Activated CD4-positive, alpha-beta T cell treated with anti-CD3 and anti-CD28 coated beads, Interleukin-2, amount 10 ng/mL, durations not matched to agents 7 days and 5 days (primary cell): ENCODE measurements at regions not wholly inside any gene's neighbourhood (a gene's known extent, or its start where the extent isn't known, plus 50 kb on each side); places are given as distances from the start of the nearest gene placed in this dataset.
"Not testable (repeated sequence)": the region's sequence is repeated elsewhere in the genome, so short reads cannot be mapped to it uniquely, and the experiment has no call there.

ENCODE experiments used
- CTCF ChIA-PET: fragments of 350-600 bp; sonication (Branson Sonifier 250); formaldehyde crosslinking; loops from one replicate; lab custom pipeline; 2021; ENCODE audit warnings: antibody characterized with exemption; lab: Charles Lee
- POLR2A ChIA-PET: fragments of 350-600 bp; sonication (Branson Sonifier 250); formaldehyde crosslinking; loops from one replicate; lab custom pipeline; 2021; ENCODE audit warnings: antibody characterized with exemption; lab: Charles Lee
- DNase-seq: peaks from one replicate; pipeline ENCODE4 v3.0.0-alpha.2; 2020
- H3K27ac Mint-ChIP-seq: one replicate; pipeline ENCODE4 v1.8.0; 2021; ENCODE audit warnings: mild to moderate bottlenecking, moderate library complexity, mixed read lengths
- H3K27me3 Mint-ChIP-seq: one replicate; pipeline ENCODE4 v1.8.0; 2021; ENCODE audit warnings: mixed read lengths
- H3K36me3 Mint-ChIP-seq: one replicate; pipeline ENCODE4 v1.8.0; 2021; ENCODE audit warnings: low read depth, mixed read lengths
- H3K4me1 Mint-ChIP-seq: one replicate; pipeline ENCODE4 v1.8.0; 2021; ENCODE audit warnings: mixed read lengths
- H3K4me3 Mint-ChIP-seq: one replicate; pipeline ENCODE4 v1.8.0; 2021; ENCODE audit warnings: mild to moderate bottlenecking, moderate library complexity, mixed read lengths
- H3K9me3 Mint-ChIP-seq: one replicate; pipeline ENCODE4 v1.8.0; 2021; ENCODE audit warnings: mixed read lengths

DNA sequence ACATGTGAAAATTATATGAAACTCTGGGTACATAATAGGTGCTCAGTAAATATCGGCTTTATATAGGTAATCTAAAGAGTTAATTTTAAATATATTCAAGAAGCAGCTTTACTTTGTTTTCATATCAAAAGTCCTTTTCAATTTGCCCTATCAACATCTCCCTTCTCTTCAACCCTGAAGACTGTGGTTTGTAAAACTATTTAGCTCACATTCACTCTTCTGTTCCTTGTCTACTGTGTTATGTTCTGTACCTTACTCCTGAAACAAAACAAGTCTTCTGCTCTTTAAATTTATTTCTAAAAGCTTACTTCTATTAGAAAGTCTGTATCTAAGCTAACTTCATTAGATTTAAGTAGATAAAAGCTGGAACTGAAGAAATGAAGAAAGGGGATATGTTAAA lies 301.7 kb upstream of the PMFBP1 start:
- CTCF ChIA-PET = interaction anchor here (0.8 kb wide), 1 partner anchor 8 kb away, joined by 4 read pairs; no protein-coding TSS in a partner anchor
- no peak overlapping the region for H3K27ac Mint-ChIP-seq

DNA sequence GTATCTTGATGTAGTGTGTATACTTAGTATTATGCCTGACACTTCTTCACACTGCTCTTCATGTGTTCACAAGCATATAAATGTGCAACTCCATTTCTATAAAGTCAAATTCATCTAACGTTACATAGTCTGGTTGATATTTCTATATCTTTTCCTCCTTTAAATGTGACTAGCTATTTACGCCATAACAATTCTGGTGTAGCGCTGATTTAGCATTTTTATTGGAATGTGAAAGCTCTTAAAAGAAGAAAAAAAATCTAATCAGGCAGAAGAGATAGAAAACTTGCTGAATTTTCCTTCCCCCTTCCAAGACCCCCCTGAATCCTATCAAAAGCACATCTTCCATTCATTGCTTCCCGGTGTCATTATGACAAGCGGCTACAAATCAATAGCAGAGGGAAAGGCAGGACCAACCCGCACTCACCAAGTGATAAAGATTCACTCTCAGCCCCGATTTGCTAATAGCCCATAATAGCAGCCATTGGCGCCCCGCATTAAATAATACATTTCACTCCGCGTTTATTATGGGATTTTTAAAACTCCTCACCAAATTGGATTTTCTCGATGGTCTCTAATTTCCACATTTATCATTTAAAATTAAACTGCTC lies 299.5 kb upstream of the PMFBP1 start:
- Mint-ChIP-seq H3K4me1 (peaks cover 9% of the 10 kb centered on the region), H3K27me3 (no peaks in the 10 kb centered on the region), H3K27ac (no peak overlapping the region), H3K4me3 (no peak overlapping the region), H3K9me3 (no peaks in the 10 kb centered on the region), H3K36me3 (no peaks in the 10 kb centered on the region)
- CTCF ChIA-PET = no interaction called here
- POLR2A ChIA-PET = no interaction called here
- DNase-seq = no peak

More for the DNA sequence above, 301.7 kb upstream of the PMFBP1 start:
- no peak for DNase-seq
- peaks cover 9% of the 10 kb centered on the region for H3K4me1 Mint-ChIP-seq
- no peaks in the 10 kb centered on the region for H3K9me3 Mint-ChIP-seq
- POLR2A ChIA-PET = no interaction called here
- H3K36me3 Mint-ChIP-seq = no peaks in the 10 kb centered on the region
- no peaks in the 10 kb centered on the region for H3K27me3 Mint-ChIP-seq
- no peak overlapping the region for H3K4me3 Mint-ChIP-seq

GRCh38 chr16:72470541-72470940 lies 298.6 kb upstream of the PMFBP1 start:
- Mint-ChIP-seq H3K4me3 (no peak overlapping the region), H3K27ac (no peak overlapping the region), H3K9me3 (no peaks in the 10 kb centered on the region), H3K4me1 (peaks cover 9% of the 10 kb centered on the region), H3K27me3 (no peaks in the 10 kb centered on the region), H3K36me3 (no peaks in the 10 kb centered on the region)
- POLR2A ChIA-PET = no interaction called here
- CTCF ChIA-PET = no interaction called here
- DNase-seq = no peak

DNA sequence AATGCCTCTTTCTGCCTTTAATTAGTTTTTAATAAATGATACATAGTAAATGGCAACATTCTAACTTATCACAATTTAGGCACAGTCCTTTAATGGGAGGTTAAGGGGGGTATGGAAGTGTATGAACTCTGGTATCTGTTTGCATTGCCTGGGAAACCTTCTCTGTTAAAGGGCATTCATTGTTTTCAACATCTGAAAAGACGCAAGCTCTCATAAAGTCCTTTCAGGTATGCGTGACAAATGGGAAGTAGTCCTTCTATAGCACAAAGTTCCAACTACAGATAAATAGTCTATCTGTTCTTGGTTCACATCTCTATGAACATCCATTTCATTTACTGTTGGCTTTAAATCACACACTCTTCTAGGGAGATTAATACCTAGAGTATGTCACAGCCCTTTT lies 298.0 kb upstream of the PMFBP1 start:
- H3K36me3 Mint-ChIP-seq = no peaks in the 10 kb centered on the region
- POLR2A ChIA-PET = no interaction called here
- H3K27ac Mint-ChIP-seq = no peak overlapping the region
- H3K4me3 Mint-ChIP-seq = no peak overlapping the region
- H3K9me3 Mint-ChIP-seq = no peaks in the 10 kb centered on the region
- H3K27me3 Mint-ChIP-seq = no peaks in the 10 kb centered on the region
- CTCF ChIA-PET = no interaction called here
- H3K4me1 Mint-ChIP-seq = peaks cover 7% of the 10 kb centered on the region
- no peak for DNase-seq

DNA sequence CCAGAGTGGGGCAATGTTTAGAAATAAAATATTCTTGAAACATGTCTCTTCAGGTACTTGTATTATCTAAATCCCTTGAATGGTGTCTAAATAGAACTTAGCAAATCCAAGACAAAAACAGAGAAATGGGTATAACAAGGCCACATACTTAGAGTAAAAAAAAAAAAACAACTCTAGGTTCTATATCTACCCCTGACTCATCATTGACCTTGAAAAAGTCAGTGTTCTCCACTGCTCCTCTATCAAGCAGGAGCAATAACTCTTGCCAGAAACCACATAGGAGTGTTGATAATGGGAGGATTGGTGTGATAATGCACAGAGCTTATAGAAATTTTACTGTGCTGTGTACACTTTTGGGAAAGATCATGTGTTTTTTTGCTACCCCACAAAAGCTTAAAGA lies 296.6 kb upstream of the PMFBP1 start:
- Mint-ChIP-seq H3K4me1 (peaks cover 2% of the 10 kb centered on the region), H3K4me3 (no peak overlapping the region), H3K27ac (no peak overlapping the region), H3K9me3 (peaks cover 2% of the 10 kb centered on the region), H3K27me3 (no peaks in the 10 kb centered on the region), H3K36me3 (no peaks in the 10 kb centered on the region)
- ChIA-PET POLR2A (no interaction called here), CTCF (no interaction called here)
- DNase-seq = no peak

DNA sequence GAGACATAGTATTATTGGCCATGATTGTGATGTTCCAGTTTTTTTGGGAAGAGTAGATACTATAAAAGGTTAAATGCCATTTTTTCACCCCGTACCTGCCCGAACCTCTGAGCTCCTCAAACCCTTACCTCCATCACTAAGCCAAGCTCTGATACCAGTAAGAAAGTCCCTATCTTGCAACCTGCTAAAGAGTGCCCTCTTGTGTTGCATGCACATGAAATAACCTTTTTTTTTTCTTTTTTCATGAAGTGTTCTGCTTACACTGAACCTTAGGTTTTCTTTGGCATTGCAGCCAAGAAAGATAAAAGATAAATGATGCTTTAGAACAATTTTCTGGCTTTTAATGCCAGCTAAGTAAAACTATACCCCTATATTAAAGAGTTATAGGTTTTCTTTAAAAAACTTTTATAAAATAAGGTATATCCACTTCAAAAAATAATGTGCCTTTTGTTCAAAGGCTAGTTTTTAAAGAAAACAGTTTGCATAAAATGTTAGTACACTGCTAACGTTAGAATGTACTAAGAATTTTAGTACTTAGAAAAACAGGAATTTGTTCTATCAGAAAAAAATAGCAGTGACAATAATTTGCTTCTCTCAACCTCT lies 295.3 kb upstream of the PMFBP1 start:
- ChIA-PET CTCF (interaction anchor here (0.6 kb wide), 2 partner anchors 65 to 1104 kb away, joined by 3 read pairs; no protein-coding TSS in a partner anchor), POLR2A (no interaction called here)
- H3K4me1 Mint-ChIP-seq = peaks cover 2% of the 10 kb centered on the region
- H3K27me3 Mint-ChIP-seq = no peaks in the 10 kb centered on the region
- no peaks in the 10 kb centered on the region for H3K36me3 Mint-ChIP-seq
- DNase-seq = no peak
- no peak overlapping the region for H3K27ac Mint-ChIP-seq
- H3K4me3 Mint-ChIP-seq = no peak overlapping the region
- peaks cover 2% of the 10 kb centered on the region for H3K9me3 Mint-ChIP-seq

- Mint-ChIP-seq H3K9me3 (peaks cover 2% of the 10 kb centered on the region), H3K4me3 (no peak overlapping the region), H3K27ac (no peak overlapping the region), H3K4me1 (peaks cover 2% of the 10 kb centered on the region), H3K36me3 (no peaks in the 10 kb centered on the region), H3K27me3 (no peaks in the 10 kb centered on the region)
- ChIA-PET POLR2A (no interaction called here), CTCF (interaction anchor here (0.5 kb wide), 1 partner anchor 372 kb away, joined by 3 read pairs; no protein-coding TSS in a partner anchor)
- DNase-seq = no peak
These were observed 292.8 kb upstream of the PMFBP1 start for GRCh38 chr16:72464597-72465368.

- Mint-ChIP-seq H3K9me3 (peaks cover 2% of the 10 kb centered on the region), H3K27me3 (no peaks in the 10 kb centered on the region), H3K27ac (no peak overlapping the region), H3K36me3 (no peaks in the 10 kb centered on the region), H3K4me1 (peaks cover 2% of the 10 kb centered on the region), H3K4me3 (no peak overlapping the region)
- CTCF ChIA-PET = no interaction called here
- POLR2A ChIA-PET = no interaction called here
- no peak for DNase-seq
These were observed 292.1 kb upstream of the PMFBP1 start for GRCh38 chr16:72464052-72464451.

DNA sequence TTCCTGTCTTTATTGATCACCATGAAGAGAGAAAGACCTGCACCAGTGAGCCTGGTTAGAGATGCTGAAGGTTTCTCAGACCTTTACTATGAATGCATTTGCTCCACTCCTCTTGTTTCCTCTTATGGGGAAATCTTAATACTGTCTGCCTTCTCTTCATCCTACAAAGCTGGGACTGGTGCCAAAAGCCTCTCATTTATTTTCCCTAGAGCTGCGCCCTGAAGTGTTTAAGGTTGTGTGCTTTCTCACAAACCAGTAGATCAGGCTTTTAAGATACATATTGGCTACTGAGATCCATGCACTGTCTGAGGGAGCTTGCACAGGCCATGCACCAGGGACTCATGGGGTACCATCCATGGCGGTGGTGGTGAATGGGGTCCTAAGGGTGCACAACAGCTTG lies 286.1 kb upstream of the PMFBP1 start:
- no peak for DNase-seq
- peaks cover 14% of the 10 kb centered on the region for H3K9me3 Mint-ChIP-seq
- POLR2A ChIA-PET = no interaction called here
- no peaks in the 10 kb centered on the region for H3K27me3 Mint-ChIP-seq
- no peaks in the 10 kb centered on the region for H3K4me1 Mint-ChIP-seq
- H3K27ac Mint-ChIP-seq = no peak overlapping the region
- CTCF ChIA-PET = no interaction called here
- no peaks in the 10 kb centered on the region for H3K36me3 Mint-ChIP-seq
- no peak overlapping the region for H3K4me3 Mint-ChIP-seq

- Mint-ChIP-seq H3K4me3 (no peak overlapping the region), H3K27ac (no peak overlapping the region), H3K9me3 (peaks cover 16% of the 10 kb centered on the region), H3K4me1 (no peaks in the 10 kb centered on the region), H3K27me3 (no peaks in the 10 kb centered on the region), H3K36me3 (no peaks in the 10 kb centered on the region)
- POLR2A ChIA-PET = no interaction called here
- CTCF ChIA-PET = no interaction called here
- DNase-seq = no peak
These were observed 285.4 kb upstream of the PMFBP1 start for GRCh38 chr16:72457243-72457940.

GRCh38 chr16:72455743-72456659 lies 284.0 kb upstream of the PMFBP1 start:
- H3K36me3 Mint-ChIP-seq = no peaks in the 10 kb centered on the region
- ChIA-PET POLR2A (no interaction called here), CTCF (no interaction called here)
- peaks cover 18% of the 10 kb centered on the region for H3K9me3 Mint-ChIP-seq
- no peaks in the 10 kb centered on the region for H3K4me1 Mint-ChIP-seq
- no peaks in the 10 kb centered on the region for H3K27me3 Mint-ChIP-seq
- no peak overlapping the region for H3K4me3 Mint-ChIP-seq
- no peak for DNase-seq
- no peak overlapping the region for H3K27ac Mint-ChIP-seq

- H3K4me1 Mint-ChIP-seq, H3K36me3 Mint-ChIP-seq, H3K4me3 Mint-ChIP-seq, DNase-seq, H3K27me3 Mint-ChIP-seq, CTCF ChIA-PET, H3K27ac Mint-ChIP-seq, POLR2A ChIA-PET: not testable (repeated sequence)
- H3K9me3 Mint-ChIP-seq = peaks cover 23% of the 10 kb centered on the region
These were observed 281.9 kb upstream of the PMFBP1 start for GRCh38 chr16:72453856-72454255.
